NCI-H1092 treated with DMSO at 0.1 percent for 48 hours (cell line): ENCODE measurements at regions not wholly inside any gene's neighbourhood (a gene's known extent, or its start where the extent isn't known, plus 50 kb on each side); places are given as distances from the start of the nearest gene placed in this dataset.
A peak's percentile ranks its signal among the peaks of the same experiment; 100 is the strongest.

Experiments used
- DNase-seq: peaks from one replicate; lab custom pipeline; 2025; lab: John Stamatoyannopoulos, UW

- no peak for DNase-seq
Measured at GRCh38 chr20:11826334-11826733, 91.4 kb upstream of the BTBD3 start.

GRCh38 chr20:11832397-11832796, 85.3 kb upstream of the BTBD3 start:
- no peak for DNase-seq

- no peak for DNase-seq
Measured at GRCh38 chr20:11832851-11833250, 84.8 kb upstream of the BTBD3 start.

- no peak for DNase-seq
Measured at GRCh38 chr20:11833825-11834224, 83.9 kb upstream of the BTBD3 start.

GRCh38 chr20:11838076-11838636, 79.5 kb upstream of the BTBD3 start:
- DNase-seq, result no peak

DNA sequence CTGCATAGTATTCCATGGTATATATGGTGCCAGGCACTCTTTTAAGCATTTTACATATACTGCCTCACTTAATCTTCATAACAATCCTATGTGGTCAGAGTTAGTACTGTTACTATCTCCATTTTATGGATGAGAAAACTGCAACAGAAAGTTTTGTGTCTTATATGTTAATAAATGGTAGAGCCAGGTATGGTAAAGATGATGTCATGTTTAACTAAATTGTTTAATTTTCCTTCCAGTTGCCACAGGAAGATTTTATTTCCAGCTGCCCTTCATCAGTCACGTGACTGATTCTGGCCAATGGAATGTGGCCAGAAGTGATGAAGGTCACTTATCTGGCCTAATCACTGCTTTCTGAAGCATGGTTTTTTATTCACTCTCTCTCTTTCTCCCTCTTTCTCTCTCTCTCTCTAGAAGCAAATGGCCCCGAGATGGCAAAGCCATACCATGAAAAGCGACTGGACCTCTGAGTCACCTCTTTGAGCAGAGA, 75.7 kb upstream of the BTBD3 start:
- DNase-seq, result no peak

GRCh38 chr20:11843289-11843688, 74.4 kb upstream of the BTBD3 start:
- no peak for DNase-seq

DNA sequence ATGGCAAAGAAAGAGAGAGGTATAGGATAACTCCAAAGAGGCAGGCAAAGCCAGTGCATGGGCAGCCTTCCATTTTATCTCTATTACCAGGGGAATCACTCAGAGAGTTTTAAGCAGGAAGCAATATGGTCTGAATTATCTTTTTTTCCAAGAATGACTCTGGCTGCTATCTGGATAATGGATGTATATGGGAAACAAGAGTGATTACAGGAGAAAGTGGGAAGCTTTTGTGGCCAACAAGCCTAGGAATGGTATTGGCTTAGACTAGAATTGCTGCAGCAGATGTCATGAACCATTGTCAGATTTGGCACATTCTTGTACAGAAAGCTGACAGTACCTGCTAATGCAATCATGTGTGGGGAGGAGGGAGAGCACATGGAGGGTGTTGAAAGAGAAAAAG, 73.0 kb upstream of the BTBD3 start:
- no peak for DNase-seq

DNA sequence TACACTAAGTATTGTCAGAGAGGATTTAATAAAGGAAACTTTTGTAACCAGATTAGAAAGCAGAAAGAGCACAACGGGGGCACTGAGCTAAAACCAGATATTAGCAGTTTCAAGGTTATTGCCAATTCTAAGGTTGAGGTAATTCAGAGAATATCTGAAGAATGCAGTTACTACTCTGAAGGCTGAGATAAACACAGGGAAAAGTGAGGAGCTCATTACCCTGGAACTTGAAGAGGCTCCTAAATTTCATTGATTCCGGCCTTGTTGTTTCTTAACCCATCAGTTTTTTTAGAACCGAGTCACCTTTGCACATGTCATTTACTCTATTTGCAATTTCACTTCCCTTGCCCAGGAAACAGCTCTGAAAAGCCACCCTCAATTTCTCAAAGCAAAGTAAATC, 72.4 kb upstream of the BTBD3 start:
- DNase-seq, result no peak

GRCh38 chr20:11846131-11846530, 71.6 kb upstream of the BTBD3 start:
- no peak for DNase-seq

DNA sequence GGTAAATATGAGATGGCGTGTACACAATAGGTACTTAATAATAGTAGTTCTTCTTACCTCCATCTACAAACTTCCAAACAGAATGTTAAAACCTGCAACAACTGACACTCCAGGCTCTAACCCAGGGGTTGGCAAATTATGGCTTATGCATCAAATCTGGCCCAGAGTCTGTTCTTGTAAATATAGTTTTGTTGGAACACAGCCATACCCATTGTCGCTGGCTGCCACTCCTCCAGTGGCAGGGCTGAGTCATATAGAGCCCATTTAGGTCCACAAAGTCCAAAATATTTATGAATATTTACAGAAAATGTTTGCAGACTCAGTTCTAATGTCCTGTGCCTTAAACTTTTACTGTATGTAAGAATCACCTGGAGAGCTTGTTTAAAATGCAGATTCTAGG, 69.9 kb upstream of the BTBD3 start:
- peak; percentile 18 for DNase-seq

DNA sequence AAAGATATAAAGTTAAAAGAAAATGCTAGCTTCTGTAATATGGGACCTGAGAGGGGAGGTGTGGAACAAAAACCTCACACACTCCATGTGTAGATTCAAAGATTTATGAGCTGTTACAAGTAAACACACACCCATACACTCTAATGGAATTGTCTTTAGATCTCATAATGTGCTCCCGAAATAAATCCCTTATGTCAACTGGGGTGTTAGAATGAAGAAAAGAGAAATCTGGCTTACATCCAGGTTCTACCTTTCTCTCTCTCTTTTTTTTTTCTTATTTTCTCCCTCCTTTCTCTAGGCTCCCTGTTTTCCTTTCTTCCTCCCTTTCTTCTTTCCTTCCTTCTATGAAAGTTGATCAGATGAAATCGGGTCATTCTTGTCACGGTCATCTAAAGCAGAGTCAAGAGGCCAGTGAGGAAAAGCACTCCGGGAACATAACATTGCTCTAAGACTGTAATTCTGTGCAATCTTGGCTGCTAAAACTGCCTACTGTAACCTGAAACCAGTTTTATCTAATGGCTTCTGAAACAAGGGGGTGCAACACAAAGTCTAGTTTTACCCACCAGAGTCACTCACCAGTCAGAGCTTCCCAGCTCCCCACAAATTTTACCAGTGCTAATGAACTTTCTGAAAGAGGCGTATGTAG, 68.3 kb upstream of the BTBD3 start:
- DNase-seq, result peak; percentile 60

GRCh38 chr20:11849976-11850670, 67.6 kb upstream of the BTBD3 start:
- DNase-seq, result peak; percentile 3

GRCh38 chr20:11850901-11851300, 66.8 kb upstream of the BTBD3 start:
- no peak for DNase-seq

DNA sequence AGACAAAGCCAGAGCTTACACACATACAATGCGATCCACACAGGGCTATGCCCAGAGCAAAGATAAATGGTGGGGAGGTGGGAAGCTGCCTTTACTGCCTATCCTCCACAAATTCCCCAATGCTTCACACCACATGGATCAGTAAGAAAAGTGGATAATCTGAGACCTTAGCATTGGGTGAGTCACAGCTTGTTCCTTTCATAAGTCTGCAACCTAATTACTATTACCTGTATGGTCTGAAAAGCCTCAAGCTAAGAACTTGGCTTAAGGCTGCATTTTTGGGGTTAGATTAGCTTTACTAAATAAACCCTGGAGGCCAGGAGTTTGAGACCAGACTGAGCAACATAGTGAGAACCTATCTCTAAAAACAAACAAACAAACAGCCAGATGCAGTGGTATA, 66.0 kb upstream of the BTBD3 start:
- no peak for DNase-seq

DNA sequence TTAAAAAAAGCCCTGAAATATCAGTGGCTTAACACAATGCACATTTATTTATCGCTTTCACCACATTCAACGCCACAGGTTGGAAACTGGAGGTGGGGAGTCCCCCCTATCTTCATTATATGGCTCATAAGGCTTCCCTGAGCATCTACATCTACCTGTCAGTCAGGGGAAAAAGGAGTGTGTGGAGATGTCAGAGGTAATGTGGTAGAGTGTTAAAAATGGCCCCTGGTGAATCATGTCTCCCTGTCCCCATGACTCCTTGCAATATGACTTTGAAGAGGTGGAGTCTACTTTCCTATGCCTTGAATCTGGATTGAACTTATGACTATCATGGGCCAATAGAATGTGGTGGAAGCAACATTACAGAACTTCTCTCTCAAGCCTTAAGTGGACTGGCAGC, 65.5 kb upstream of the BTBD3 start:
- no peak for DNase-seq

GRCh38 chr20:11852811-11853210, 64.9 kb upstream of the BTBD3 start:
- no peak for DNase-seq

DNA sequence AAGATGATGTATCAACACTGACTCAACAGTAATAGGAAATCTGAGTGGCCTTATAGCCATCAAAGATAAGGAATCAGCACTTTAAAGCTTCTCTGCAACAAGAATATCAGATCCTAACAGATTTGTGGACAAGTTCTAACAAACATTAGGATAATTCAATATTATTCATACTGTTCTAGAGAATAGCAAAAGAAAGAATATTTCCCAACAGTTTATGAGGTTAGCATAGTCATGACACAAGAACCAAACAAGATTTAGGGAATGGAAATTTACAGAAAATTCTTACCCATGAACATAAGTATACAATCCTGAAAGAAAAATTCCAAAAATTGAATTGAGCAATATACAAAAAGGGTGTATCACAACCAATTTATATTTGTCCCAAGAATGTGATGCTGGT, 64.3 kb upstream of the BTBD3 start:
- DNase-seq, result no peak

DNA sequence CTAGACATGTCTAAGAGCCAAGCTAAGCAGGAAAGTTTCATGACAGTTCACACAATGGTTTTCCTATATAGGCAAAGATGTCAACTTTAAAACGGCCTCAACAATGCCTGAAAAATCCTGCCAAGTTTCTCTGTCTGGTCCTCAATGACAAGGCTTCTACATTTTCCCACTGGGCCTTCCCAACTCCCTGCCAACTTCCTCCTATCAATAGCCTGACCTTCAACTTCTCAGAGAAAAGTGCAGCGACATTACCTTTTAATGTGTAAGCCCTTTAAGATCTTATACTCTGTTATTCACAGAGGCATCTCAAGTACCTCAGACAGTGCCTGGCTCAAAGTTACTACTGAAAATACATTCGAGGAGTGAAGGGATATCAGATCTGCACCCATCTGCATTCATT, 56.2 kb upstream of the BTBD3 start:
- DNase-seq, result no peak

DNA sequence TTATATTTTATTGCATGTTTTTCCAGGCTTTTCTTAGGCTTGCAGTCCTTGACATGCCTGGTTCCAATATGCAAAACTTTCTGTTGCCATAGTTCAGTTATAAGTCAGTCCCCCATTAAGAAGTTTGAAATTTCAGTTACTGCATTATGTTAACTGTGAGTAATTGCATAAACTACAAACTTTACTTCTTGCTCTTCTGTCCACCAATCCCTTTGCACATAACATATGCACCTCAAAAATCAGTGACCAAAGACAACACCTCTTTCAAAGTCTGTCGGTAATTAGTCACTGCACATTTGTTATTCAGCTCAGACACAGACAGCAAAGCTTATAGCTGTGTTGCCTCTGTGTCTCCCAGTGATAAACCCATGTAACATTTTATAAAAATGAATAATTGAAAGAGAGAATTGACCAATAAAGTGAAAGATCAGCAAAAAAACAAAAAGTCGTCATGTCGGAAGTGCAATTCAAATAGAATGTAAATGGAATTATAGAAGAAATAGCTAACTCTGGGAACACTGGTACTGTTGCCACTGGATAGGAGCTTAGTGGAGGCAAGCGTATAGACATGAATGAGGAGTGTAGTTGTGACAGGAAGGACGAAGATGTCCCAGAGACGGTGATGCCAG, 50.3 kb upstream of the BTBD3 start:
- no peak for DNase-seq
